ENCODE measurements at regions not wholly inside any gene's neighbourhood (a gene's known extent, or its start where the extent isn't known, plus 50 kb on each side); places are given as distances from the start of the nearest gene placed in this dataset.

DNA sequence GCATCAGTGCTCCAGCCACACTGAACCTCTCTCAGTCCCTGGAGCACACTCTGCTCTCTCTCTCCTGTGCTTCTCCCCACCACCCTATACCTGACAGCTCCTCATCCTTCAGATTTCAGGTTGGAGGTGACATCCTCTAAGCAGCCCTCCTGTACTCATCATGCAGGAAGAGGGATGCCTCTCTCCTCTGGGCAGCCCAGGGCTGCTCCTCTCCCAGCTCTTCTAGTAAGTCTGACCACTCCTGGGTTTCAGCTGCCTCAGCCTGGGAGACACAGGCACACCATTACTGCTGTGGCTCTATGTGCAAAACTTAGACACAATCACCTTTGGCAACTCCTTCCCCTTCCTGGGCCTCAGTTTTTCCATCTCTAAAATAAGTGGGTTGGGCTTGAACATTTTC is 232.4 kb upstream of the BRINP1 start:
- no peaks in the 10 kb centered on the region for H3K9me3 ChIP-seq
- H3K4me3 ChIP-seq = no peak overlapping the region
- no peak overlapping the region for H3K27ac ChIP-seq
- ATAC-seq (no peak), DNase-seq (no peak)
- intact Hi-C loops (cut with DNase I) = no loop called here
- H3K36me3 ChIP-seq (ENCODE audit: insufficient read depth in 1 of 2, low read depth in 1 of 2) = no peaks in the 10 kb centered on the region
- TF ChIP-seq, protein P1, sequence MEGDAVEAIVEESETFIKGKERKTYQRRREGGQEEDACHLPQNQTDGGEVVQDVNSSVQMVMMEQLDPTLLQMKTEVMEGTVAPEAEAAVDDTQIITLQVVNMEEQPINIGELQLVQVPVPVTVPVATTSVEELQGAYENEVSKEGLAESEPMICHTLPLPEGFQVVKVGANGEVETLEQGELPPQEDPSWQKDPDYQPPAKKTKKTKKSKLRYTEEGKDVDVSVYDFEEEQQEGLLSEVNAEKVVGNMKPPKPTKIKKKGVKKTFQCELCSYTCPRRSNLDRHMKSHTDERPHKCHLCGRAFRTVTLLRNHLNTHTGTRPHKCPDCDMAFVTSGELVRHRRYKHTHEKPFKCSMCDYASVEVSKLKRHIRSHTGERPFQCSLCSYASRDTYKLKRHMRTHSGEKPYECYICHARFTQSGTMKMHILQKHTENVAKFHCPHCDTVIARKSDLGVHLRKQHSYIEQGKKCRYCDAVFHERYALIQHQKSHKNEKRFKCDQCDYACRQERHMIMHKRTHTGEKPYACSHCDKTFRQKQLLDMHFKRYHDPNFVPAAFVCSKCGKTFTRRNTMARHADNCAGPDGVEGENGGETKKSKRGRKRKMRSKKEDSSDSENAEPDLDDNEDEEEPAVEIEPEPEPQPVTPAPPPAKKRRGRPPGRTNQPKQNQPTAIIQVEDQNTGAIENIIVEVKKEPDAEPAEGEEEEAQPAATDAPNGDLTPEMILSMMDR (IDR thresholded peaks at IDR 0.05) = no peak
- no peaks in the 10 kb centered on the region for H3K27me3 ChIP-seq (ENCODE audit: insufficient read depth in 3 of 3, low read length in 2 of 3)
- no peaks in the 10 kb centered on the region for H3K4me1 ChIP-seq

DNA sequence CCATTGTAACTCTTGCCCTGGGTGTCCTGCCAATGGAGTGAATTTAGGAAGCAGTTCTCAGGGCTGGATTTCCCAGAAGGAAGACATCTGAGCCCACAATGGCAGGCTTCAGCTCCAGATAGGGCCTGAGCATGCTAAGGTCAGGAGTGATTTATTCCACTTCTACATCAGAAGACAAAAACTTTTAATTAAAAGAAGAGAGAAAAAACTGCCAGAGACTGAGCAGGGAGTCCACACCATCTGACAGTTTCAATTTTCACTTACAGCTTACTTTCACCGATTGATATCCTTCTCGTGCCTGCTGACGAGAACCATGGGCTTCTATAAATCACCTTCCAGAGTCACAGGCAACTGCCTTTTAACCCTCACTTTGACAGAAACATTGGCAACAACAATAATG is 228.3 kb upstream of the BRINP1 start:
- Histone ChIP-seq H3K4me3 (no peak overlapping the region), H3K4me1 (no peaks in the 10 kb centered on the region), H3K9me3 (no peaks in the 10 kb centered on the region), H3K27me3 (ENCODE audit: insufficient read depth in 3 of 3, low read length in 2 of 3) (no peaks in the 10 kb centered on the region), H3K27ac (no peak overlapping the region), H3K36me3 (ENCODE audit: insufficient read depth in 1 of 2, low read depth in 1 of 2) (no peaks in the 10 kb centered on the region)
- no peak for ATAC-seq
- intact Hi-C loops (cut with DNase I) = no loop called here
- TF ChIP-seq, protein P1 (IDR thresholded peaks at IDR 0.05) = no peak
- 23 to 30% (median 28%) methylated on average over 3 of the region's 3 CpGs for WGBS, 3 donors
- DNase-seq = no peak

DNA sequence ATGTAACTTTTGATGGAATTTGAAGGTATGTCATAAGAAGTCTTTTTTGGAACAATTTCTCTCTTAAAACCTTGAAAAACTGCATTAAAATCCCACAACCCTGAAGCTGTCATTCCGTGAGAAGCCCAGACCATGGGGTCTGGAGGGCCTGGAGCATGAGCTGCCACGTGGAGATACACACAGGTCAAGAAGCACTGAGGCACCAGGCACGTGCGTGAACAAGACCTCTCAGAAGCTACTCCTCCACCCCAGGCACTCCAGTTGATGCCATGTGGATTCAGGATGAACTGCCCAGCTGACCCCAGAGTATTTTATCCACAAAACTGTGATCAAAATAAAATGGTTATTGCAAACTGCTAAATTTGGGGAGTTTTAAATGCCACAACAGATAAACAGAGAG is 227.5 kb upstream of the BRINP1 start:
- intact Hi-C loops (cut with DNase I) = no loop called here
- no peaks in the 10 kb centered on the region for H3K27me3 ChIP-seq (ENCODE audit: insufficient read depth in 3 of 3, low read length in 2 of 3)
- H3K4me1 ChIP-seq = no peaks in the 10 kb centered on the region
- DNase-seq (no peak), ATAC-seq (no peak)
- WGBS, 3 donors = 77 to 84% (median 80%) methylated on average over 4 of the region's 4 CpGs
- no peaks in the 10 kb centered on the region for H3K9me3 ChIP-seq
- TF ChIP-seq, protein P1 (IDR thresholded peaks at IDR 0.05) = no peak
- H3K27ac ChIP-seq = no peak overlapping the region
- H3K36me3 ChIP-seq (ENCODE audit: insufficient read depth in 1 of 2, low read depth in 1 of 2) = no peaks in the 10 kb centered on the region
- no peak overlapping the region for H3K4me3 ChIP-seq

DNA sequence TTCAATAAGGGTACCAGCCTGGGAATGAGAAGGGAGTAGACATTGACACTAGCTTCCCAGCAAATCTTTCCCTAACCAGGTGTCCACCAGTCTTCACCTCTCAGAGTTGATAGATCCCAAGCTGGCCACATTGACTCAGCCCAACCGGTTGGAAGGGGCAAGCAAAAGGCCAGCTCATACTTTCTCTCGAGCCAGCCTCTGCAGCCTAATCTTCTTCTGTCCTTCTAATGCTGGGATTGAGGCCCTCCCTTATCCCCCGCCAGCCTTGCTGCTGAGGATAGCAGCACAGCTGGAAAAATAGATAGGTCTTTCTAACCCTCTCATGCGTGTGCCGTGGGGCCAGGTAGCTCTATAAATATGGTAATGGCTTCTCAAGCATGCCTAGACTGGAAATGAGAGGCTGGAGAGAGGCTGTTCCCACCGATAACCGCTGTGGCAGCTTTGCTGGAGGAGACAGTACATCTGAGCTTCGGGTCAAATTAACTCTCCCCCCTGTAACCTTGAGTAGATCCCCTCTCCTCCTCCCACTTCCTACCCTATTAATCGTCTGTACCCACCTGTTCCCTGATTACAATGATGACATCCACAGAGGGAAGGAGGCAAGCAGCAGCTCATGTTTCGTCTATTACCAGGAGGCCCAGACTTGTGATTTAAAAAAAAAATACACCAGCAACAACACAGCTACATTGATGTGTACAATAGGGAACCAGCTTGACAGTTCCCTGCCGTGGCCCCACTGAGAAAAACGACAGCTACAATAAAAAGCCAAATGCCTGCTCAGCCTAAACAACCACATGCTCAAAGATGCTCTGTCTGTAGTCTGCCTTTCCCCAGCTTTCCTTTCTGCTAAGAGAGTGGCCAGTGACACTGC is 219.9 kb upstream of the BRINP1 start:
- H3K36me3 ChIP-seq (ENCODE audit: insufficient read depth in 1 of 2, low read depth in 1 of 2) = no peaks in the 10 kb centered on the region
- H3K27ac ChIP-seq = no peak overlapping the region
- ATAC-seq (no peak), DNase-seq (no peak)
- no peak overlapping the region for H3K4me3 ChIP-seq
- no peaks in the 10 kb centered on the region for H3K9me3 ChIP-seq
- peaks cover 0 to 2% (median 0%) of the 10 kb centered on the region in 3 donors for H3K27me3 ChIP-seq (ENCODE audit: insufficient read depth in 3 of 3, low read length in 2 of 3)
- intact Hi-C loops (cut with DNase I) = no loop called here
- 33 to 42% (median 35%) methylated on average over 12 of the region's 12 CpGs for WGBS, 3 donors
- no peaks in the 10 kb centered on the region for H3K4me1 ChIP-seq
- TF ChIP-seq, protein P1 (IDR thresholded peaks at IDR 0.05) = no peak

DNA sequence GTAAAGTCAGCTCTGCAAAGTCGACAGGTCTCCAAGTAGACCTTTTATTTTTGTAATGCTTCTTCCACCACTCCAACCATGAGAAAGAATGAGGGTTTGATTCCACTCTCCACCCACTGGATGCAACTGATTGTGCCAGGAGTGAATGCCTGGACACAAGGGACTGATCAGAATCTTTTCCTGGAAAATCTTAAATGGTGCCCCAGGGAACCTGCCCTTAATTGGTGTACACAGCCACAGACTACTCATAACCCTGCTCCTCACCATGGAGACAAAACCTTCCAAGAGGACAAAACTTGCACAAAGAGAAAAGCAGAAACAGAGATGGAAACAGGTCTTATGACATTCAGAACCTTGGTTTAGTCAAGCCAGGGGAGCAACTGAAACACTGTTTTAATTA is 208.6 kb upstream of the BRINP1 start:
- intact Hi-C loops (cut with DNase I) = loop anchor here in 1 of 2 donors (10.0 kb wide), 2 partner anchors 57 to 63 kb away; no protein-coding TSS in a partner anchor
- ATAC-seq (no peak), DNase-seq (no peak)
- no peaks in the 10 kb centered on the region for H3K27me3 ChIP-seq (ENCODE audit: insufficient read depth in 3 of 3, low read length in 2 of 3)
- WGBS, 3 donors = 79 to 92% (median 82%) methylated on average over 1 of the region's 1 CpG
- no peak overlapping the region for H3K27ac ChIP-seq
- H3K4me1 ChIP-seq = no peaks in the 10 kb centered on the region
- TF ChIP-seq, protein P1 (IDR thresholded peaks at IDR 0.05) = no peak
- no peaks in the 10 kb centered on the region for H3K36me3 ChIP-seq (ENCODE audit: insufficient read depth in 1 of 2, low read depth in 1 of 2)
- no peak overlapping the region for H3K4me3 ChIP-seq
- no peaks in the 10 kb centered on the region for H3K9me3 ChIP-seq

Data from psoas muscle (tissue), 7 donors.